ENCODE measurements at regions not wholly inside any gene's neighbourhood (a gene's known extent, or its start where the extent isn't known, plus 50 kb on each side); places are given as distances from the start of the nearest gene placed in this dataset.
A peak's percentile ranks its signal among the peaks of the same experiment; 100 is the strongest.

DNA sequence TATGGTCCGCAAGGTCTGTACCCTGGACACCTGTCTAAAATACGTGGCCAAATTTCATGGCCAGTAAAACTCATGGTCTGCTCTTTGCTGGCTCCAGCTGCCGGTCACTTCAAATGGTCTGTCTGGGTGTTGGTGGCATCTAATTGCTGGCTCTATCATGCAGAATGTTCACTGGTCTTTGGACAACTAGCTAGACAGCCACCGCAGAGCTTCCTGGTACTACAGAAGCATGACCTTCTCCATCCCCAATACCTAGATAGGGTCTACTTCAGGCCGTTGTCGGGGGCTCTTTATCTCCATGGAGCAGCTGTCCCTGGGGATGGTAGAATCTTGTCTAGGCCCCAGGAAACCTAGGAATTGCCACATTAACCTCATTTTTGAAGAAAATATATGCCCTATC is 88.4 kb upstream of the RMDN2 start:
- H3K27ac ChIP-seq (ENCODE audit: low read depth in 1 of 2, low read length in 2 of 2), result no peak overlapping the region
- WGBS, result 84% methylated on average over 6 of the region's 6 CpGs
- no peak for DNase-seq (ENCODE audit: low spot score)
- no peaks in the 10 kb centered on the region for H3K36me3 ChIP-seq (ENCODE audit: control insufficient read depth in 4 of 4, insufficient read depth in 3 of 4, low read depth in 1 of 4, low read length in 3 of 4)
- peaks cover 0 to 5% (median 1%) of the 10 kb centered on the region in 4 donors for H3K4me1 ChIP-seq (ENCODE audit: control insufficient read depth in 4 of 4, insufficient read depth in 4 of 4, low read length in 3 of 4)
- no peaks in the 10 kb centered on the region for H3K27me3 ChIP-seq (ENCODE audit: control insufficient read depth in 4 of 4, insufficient read depth in 4 of 4, low read length in 3 of 4)
- no peak overlapping the region for H3K4me3 ChIP-seq (ENCODE audit: low read depth in 1 of 3, low read length in 3 of 3)
- H3K9me3 ChIP-seq (ENCODE audit: control insufficient read depth in 4 of 4, low read length in 3 of 4), result no peaks in the 10 kb centered on the region
- TF ChIP-seq FOXA1 (IDR thresholded peaks at IDR 0.05), result no peak
- no peak overlapping the region for H3K9ac ChIP-seq (ENCODE audit: low read depth in 1 of 2, low read length in 2 of 2)

DNA sequence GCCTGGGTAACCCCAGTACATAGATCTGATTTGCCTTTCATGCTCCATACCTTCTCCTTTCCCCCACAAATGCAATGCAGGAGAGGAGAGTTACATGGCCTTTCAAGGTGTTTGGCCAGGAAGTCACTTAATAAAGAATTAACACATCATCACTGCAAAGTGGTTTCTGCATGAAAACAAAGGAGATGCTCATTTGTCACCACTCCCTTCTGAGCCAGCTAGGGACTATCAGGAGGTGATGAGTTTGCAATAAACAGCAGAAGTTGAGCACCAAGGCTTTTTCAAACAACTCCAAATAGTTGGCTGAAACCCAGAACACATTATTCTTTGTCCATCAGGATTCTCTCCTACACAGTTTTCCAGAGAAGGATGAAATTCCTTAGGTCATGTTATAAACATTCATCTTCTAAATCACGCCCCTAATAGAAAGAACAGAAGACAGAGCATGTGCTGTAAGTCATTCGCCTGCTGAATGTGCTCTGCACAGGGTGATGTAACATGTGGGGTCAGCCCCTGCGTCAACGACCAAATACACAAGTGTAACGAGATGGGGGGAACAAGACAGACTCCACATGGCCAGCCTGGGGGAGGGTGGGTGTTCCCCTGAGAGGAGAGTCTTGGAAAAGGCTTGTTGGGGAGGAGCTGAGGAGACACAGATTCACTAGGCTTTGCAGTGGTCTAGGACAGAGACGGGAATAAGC is 87.3 kb upstream of the RMDN2 start:
- Histone ChIP-seq H3K27me3 (ENCODE audit: control insufficient read depth in 4 of 4, insufficient read depth in 4 of 4, low read length in 3 of 4) (no peaks in the 10 kb centered on the region), H3K4me1 (ENCODE audit: control insufficient read depth in 4 of 4, insufficient read depth in 4 of 4, low read length in 3 of 4) (no peaks in the 10 kb centered on the region), H3K9me3 (ENCODE audit: control insufficient read depth in 4 of 4, low read length in 3 of 4) (no peaks in the 10 kb centered on the region), H3K9ac (ENCODE audit: low read depth in 1 of 2, low read length in 2 of 2) (no peak overlapping the region), H3K4me3 (ENCODE audit: low read depth in 1 of 3, low read length in 3 of 3) (no peak overlapping the region), H3K36me3 (ENCODE audit: control insufficient read depth in 4 of 4, insufficient read depth in 3 of 4, low read depth in 1 of 4, low read length in 3 of 4) (no peaks in the 10 kb centered on the region), H3K27ac (ENCODE audit: low read depth in 1 of 2, low read length in 2 of 2) (no peak overlapping the region)
- 73% methylated on average over 6 of the region's 6 CpGs for WGBS
- TF ChIP-seq JUND (IDR thresholded peaks at IDR 0.05) (no peak), EGR1 (IDR thresholded peaks at IDR 0.05; ENCODE audit: low read depth in 2 of 2) (no peak), FOXA2 (IDR thresholded peaks at IDR 0.05) (no peak), RXRA (IDR thresholded peaks at IDR 0.05) (peak; percentile 71 to 80), REST (IDR thresholded peaks at IDR 0.05) (peak; percentile 13), TAF1 (conservative IDR thresholded peaks at IDR 0.05) (no peak), SP1 (IDR thresholded peaks at IDR 0.05) (peak; percentile 41), NR2F2 (IDR thresholded peaks at IDR 0.05) (peak; percentile 88), ATF3 (IDR thresholded peaks at IDR 0.05) (peak; percentile 46), RAD21 (IDR thresholded peaks at IDR 0.05) (no peak)
- no peak for DNase-seq (ENCODE audit: low spot score)

GRCh38 chr2:37838541-37839167 is 86.4 kb upstream of the RMDN2 start:
- Histone ChIP-seq H3K36me3 (ENCODE audit: control insufficient read depth in 4 of 4, insufficient read depth in 3 of 4, low read depth in 1 of 4, low read length in 3 of 4) (no peaks in the 10 kb centered on the region), H3K9ac (ENCODE audit: low read depth in 1 of 2, low read length in 2 of 2) (no peak overlapping the region), H3K9me3 (ENCODE audit: control insufficient read depth in 4 of 4, low read length in 3 of 4) (no peaks in the 10 kb centered on the region), H3K27me3 (ENCODE audit: control insufficient read depth in 4 of 4, insufficient read depth in 4 of 4, low read length in 3 of 4) (no peaks in the 10 kb centered on the region), H3K4me3 (ENCODE audit: low read depth in 1 of 3, low read length in 3 of 3) (no peak overlapping the region), H3K4me1 (ENCODE audit: control insufficient read depth in 4 of 4, insufficient read depth in 4 of 4, low read length in 3 of 4) (no peaks in the 10 kb centered on the region), H3K27ac (ENCODE audit: low read depth in 1 of 2, low read length in 2 of 2) (no peak overlapping the region)
- WGBS, result 79% methylated on average over 7 of the region's 7 CpGs
- no peak for DNase-seq (ENCODE audit: low spot score)
- TF ChIP-seq, protein P1, sequence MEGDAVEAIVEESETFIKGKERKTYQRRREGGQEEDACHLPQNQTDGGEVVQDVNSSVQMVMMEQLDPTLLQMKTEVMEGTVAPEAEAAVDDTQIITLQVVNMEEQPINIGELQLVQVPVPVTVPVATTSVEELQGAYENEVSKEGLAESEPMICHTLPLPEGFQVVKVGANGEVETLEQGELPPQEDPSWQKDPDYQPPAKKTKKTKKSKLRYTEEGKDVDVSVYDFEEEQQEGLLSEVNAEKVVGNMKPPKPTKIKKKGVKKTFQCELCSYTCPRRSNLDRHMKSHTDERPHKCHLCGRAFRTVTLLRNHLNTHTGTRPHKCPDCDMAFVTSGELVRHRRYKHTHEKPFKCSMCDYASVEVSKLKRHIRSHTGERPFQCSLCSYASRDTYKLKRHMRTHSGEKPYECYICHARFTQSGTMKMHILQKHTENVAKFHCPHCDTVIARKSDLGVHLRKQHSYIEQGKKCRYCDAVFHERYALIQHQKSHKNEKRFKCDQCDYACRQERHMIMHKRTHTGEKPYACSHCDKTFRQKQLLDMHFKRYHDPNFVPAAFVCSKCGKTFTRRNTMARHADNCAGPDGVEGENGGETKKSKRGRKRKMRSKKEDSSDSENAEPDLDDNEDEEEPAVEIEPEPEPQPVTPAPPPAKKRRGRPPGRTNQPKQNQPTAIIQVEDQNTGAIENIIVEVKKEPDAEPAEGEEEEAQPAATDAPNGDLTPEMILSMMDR (IDR thresholded peaks at IDR 0.05; ENCODE audit: low read depth, low read length, missing input control), result no peak
- TF ChIP-seq EGR1 (IDR thresholded peaks at IDR 0.05; ENCODE audit: low read depth in 2 of 2) (no peak), TAF1 (conservative IDR thresholded peaks at IDR 0.05) (no peak), ZBTB33 (IDR thresholded peaks at IDR 0.05) (no peak), REST (IDR thresholded peaks at IDR 0.05) (no peak), SP1 (IDR thresholded peaks at IDR 0.05) (no peak), RAD21 (IDR thresholded peaks at IDR 0.05) (no peak), RXRA (IDR thresholded peaks at IDR 0.05) (no peak), HNF4G (IDR thresholded peaks at IDR 0.05) (no peak), NR2F2 (IDR thresholded peaks at IDR 0.05) (no peak)
- TF ChIP-seq, protein P2, sequence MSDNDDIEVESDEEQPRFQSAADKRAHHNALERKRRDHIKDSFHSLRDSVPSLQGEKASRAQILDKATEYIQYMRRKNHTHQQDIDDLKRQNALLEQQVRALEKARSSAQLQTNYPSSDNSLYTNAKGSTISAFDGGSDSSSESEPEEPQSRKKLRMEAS (IDR thresholded peaks at IDR 0.05), result no peak
